GM21529 (cell line): ENCODE measurements at regions not wholly inside any gene's neighbourhood (a gene's known extent, or its start where the extent isn't known, plus 50 kb on each side); places are given as distances from the start of the nearest gene placed in this dataset.

Experiments
- ATAC-seq: cut with Tn5 transposase; IDR thresholded peaks from one replicate; pipeline ENCODE4 v1.9.1; 2021; ENCODE audit not compliant: unreplicated experiment

GRCh38 chr12:25058012-25058411, 109.1 kb upstream of the BCAT1 start:
- ATAC-seq, result no peak

- no peak for ATAC-seq
Observed at GRCh38 chr12:25056486-25057130, 107.7 kb upstream of the BCAT1 start.

GRCh38 chr12:25056011-25056410, 107.1 kb upstream of the BCAT1 start:
- no peak for ATAC-seq

- ATAC-seq, result no peak
Observed at GRCh38 chr12:25054783-25055144, 105.9 kb upstream of the BCAT1 start.

GRCh38 chr12:25054076-25054782, 105.3 kb upstream of the BCAT1 start:
- no peak for ATAC-seq

GRCh38 chr12:25052914-25053211, 104.0 kb upstream of the BCAT1 start:
- ATAC-seq, result no peak

- ATAC-seq, result peak; percentile 71
Observed at GRCh38 chr12:25052196-25052913, 103.5 kb upstream of the BCAT1 start.

GRCh38 chr12:25051656-25052195, 102.8 kb upstream of the BCAT1 start:
- peak; percentile 53 for ATAC-seq

- no peak for ATAC-seq
Observed at GRCh38 chr12:25051171-25051570, 102.3 kb upstream of the BCAT1 start.

- no peak for ATAC-seq
Observed at GRCh38 chr12:25045869-25046268, 97.0 kb upstream of the BCAT1 start.

- peak; percentile 88 for ATAC-seq
Observed at GRCh38 chr12:25041006-25041741, 92.3 kb upstream of the BCAT1 start.

GRCh38 chr12:25040593-25040992, 91.7 kb upstream of the BCAT1 start:
- ATAC-seq, result no peak

GRCh38 chr12:25034676-25035075, 85.8 kb upstream of the BCAT1 start:
- ATAC-seq, result no peak

GRCh38 chr12:25025951-25026490, 77.1 kb upstream of the BCAT1 start:
- ATAC-seq, result no peak

- no peak for ATAC-seq
Observed at GRCh38 chr12:25025260-25025659, 76.4 kb upstream of the BCAT1 start.

- ATAC-seq, result no peak
Observed at GRCh38 chr12:25023808-25024207, 74.9 kb upstream of the BCAT1 start.

GRCh38 chr12:25020621-25021243, 71.8 kb upstream of the BCAT1 start:
- peak; percentile 93 for ATAC-seq

- ATAC-seq, result no peak
Observed at GRCh38 chr12:25018146-25018545, 69.2 kb upstream of the BCAT1 start.

GRCh38 chr12:25017336-25017735, 68.4 kb upstream of the BCAT1 start:
- ATAC-seq, result no peak

- ATAC-seq, result no peak
Observed at GRCh38 chr12:25014961-25015360, 66.1 kb upstream of the BCAT1 start.

GRCh38 chr12:25013061-25013460, 64.2 kb upstream of the BCAT1 start:
- ATAC-seq, result no peak
